Trophoblast cell (in vitro differentiated cells and primary cell): ENCODE measurements at regions not wholly inside any gene's neighbourhood (a gene's known extent, or its start where the extent isn't known, plus 50 kb on each side); places are given as distances from the start of the nearest gene placed in this dataset.

ENCODE experiments used
- DNase-seq, 2 donors: peaks; one replicate each; pipeline ENCODE4 v3.0.0-alpha.2; 2016
- H2AFZ ChIP-seq: 2 replicates; pipeline ENCODE4 v1.6.1; 2013; ENCODE audit warnings: low read length, moderate library complexity, mild to moderate bottlenecking; ENCODE audit not compliant: insufficient read depth, poor library complexity
- H2AK5ac ChIP-seq: 2 replicates; pipeline ENCODE4 v1.6.1; 2013; ENCODE audit warnings: mild to moderate bottlenecking, low read length
- H2BK120ac ChIP-seq: 2 replicates; pipeline ENCODE4 v1.6.1; 2013; ENCODE audit warnings: low read length, mild to moderate bottlenecking, moderate library complexity; ENCODE audit not compliant: insufficient read depth, poor library complexity
- H2BK12ac ChIP-seq: 2 replicates; pipeline ENCODE4 v1.6.1; 2013; ENCODE audit warnings: mild to moderate bottlenecking, low read length, moderate library complexity
- H2BK5ac ChIP-seq: 2 replicates; pipeline ENCODE4 v1.6.1; 2013; ENCODE audit warnings: low read length, low read depth, moderate library complexity, mild to moderate bottlenecking; ENCODE audit not compliant: poor library complexity
- H3K14ac ChIP-seq: 2 replicates; pipeline ENCODE4 v1.6.1; 2013; ENCODE audit warnings: mild to moderate bottlenecking, low read length
- H3K18ac ChIP-seq: 2 replicates; pipeline ENCODE4 v1.6.1; 2013; ENCODE audit warnings: mild to moderate bottlenecking, low read length
- H3K23ac ChIP-seq: 2 replicates; pipeline ENCODE4 v1.6.1; 2013; ENCODE audit warnings: low read length
- H3K27ac ChIP-seq: 2 replicates; pipeline ENCODE4 v1.5.1; 2013; ENCODE audit warnings: low read depth, mild to moderate bottlenecking, inconsistent platforms, low read length, moderate library complexity
- H3K27me3 ChIP-seq: 2 replicates; pipeline ENCODE4 v1.6.1; 2013; ENCODE audit warnings: inconsistent platforms, mild to moderate bottlenecking, low read length, moderate library complexity; ENCODE audit not compliant: insufficient read depth
- H3K36me3 ChIP-seq, 2 experiments: 1 replicate in 1 of 2; 2 replicates in 1 of 2; pipeline ENCODE4 v1.6.1; 2013; ENCODE audit warnings: low read length in 2 of 2, mild to moderate bottlenecking in 2 of 2, moderate library complexity in 1 of 2; ENCODE audit not compliant: insufficient read depth in 2 of 2, control insufficient read depth in 1 of 2
- H3K4ac ChIP-seq: 2 replicates; pipeline ENCODE4 v1.6.1; 2013; ENCODE audit warnings: low read depth, mild to moderate bottlenecking, low read length, moderate library complexity
- H3K4me1 ChIP-seq, 2 experiments: 1 replicate in 1 of 2; 2 replicates in 1 of 2; pipeline ENCODE4 v1.6.1; 2013; ENCODE audit warnings: low read length in 2 of 2, mild to moderate bottlenecking in 2 of 2, moderate library complexity in 1 of 2; ENCODE audit not compliant: insufficient read depth in 2 of 2, control insufficient read depth in 1 of 2
- H3K4me2 ChIP-seq: 2 replicates; pipeline ENCODE4 v1.6.1; 2013; ENCODE audit warnings: inconsistent platforms, mild to moderate bottlenecking, low read length, moderate library complexity
- H3K4me3 ChIP-seq: 2 replicates; pipeline ENCODE4 v1.5.1; 2013; ENCODE audit warnings: mild to moderate bottlenecking, low read depth, low read length, inconsistent platforms
- H3K79me1 ChIP-seq: one replicate; pipeline ENCODE4 v1.6.1; 2013; ENCODE audit warnings: low read length
- H3K79me2 ChIP-seq: 2 replicates; pipeline ENCODE4 v1.6.1; 2013; ENCODE audit warnings: low read length, mild to moderate bottlenecking; ENCODE audit not compliant: control insufficient read depth, insufficient read depth, poor library complexity
- H3K9ac ChIP-seq: 2 replicates; pipeline ENCODE4 v1.6.1; 2013; ENCODE audit warnings: mild to moderate bottlenecking, low read length
- H3K9me3 ChIP-seq: 2 replicates; pipeline ENCODE4 v1.6.1; 2013; ENCODE audit warnings: low read depth, mild to moderate bottlenecking, control low read depth, inconsistent platforms, low read length; ENCODE audit not compliant: insufficient read depth
- H4K12ac ChIP-seq: 2 replicates; pipeline ENCODE4 v1.6.1; 2013; ENCODE audit warnings: low read depth, mild to moderate bottlenecking, low read length, moderate library complexity
- H4K8ac ChIP-seq: 2 replicates; pipeline ENCODE4 v1.6.1; 2013; ENCODE audit warnings: low read depth, mild to moderate bottlenecking, low read length, moderate library complexity
- H4K91ac ChIP-seq: one replicate; pipeline ENCODE4 v1.6.1; 2013; ENCODE audit warnings: low read depth, mild to moderate bottlenecking, low read length, moderate library complexity
- WGBS: extraction: QIAGEN DNeasy Blood & Tissue Kit; methylation state at CpG from one replicate; pipeline ENCODE4 v1.1.7; 2013; ENCODE audit warnings: missing lambda C conversion rate; ENCODE audit not compliant: insufficient read length, insufficient coverage; ENCODE audit errors: extremely low coverage; 5-methylcytosine and 5-hydroxymethylcytosine counted together

- H3K36me3 ChIP-seq: no peaks in the 10 kb centered on the region
- no peak overlapping the region for H3K4me2 ChIP-seq
- no peak overlapping the region for H4K91ac ChIP-seq
- H2BK120ac ChIP-seq: no peak overlapping the region
- no peak overlapping the region for H3K9ac ChIP-seq
- no peak overlapping the region for H4K8ac ChIP-seq
- H2AK5ac ChIP-seq: no peak overlapping the region
- H3K9me3 ChIP-seq: peaks cover 6% of the 10 kb centered on the region
- H3K23ac ChIP-seq: no peak overlapping the region
- no peak overlapping the region for H2BK5ac ChIP-seq
- no CpG with 5 or more reads among the region's 2 CpGs for WGBS
- no peak overlapping the region for H3K4me3 ChIP-seq
- H2AFZ ChIP-seq: no peak overlapping the region
- no peaks in the 10 kb centered on the region for H3K27me3 ChIP-seq
- no peaks in the 10 kb centered on the region for H3K4me1 ChIP-seq
- no peak overlapping the region for H3K18ac ChIP-seq
- no peaks in the 10 kb centered on the region for H3K79me2 ChIP-seq
- no peak overlapping the region for H2BK12ac ChIP-seq
- no peak overlapping the region for H3K14ac ChIP-seq
- no peak overlapping the region for H4K12ac ChIP-seq
- H3K4ac ChIP-seq: no peak overlapping the region
- H3K27ac ChIP-seq: no peak overlapping the region
- H3K79me1 ChIP-seq: no peaks in the 10 kb centered on the region
- no peak for DNase-seq
Measured at GRCh38 chr7:33784000-33784399, 121.3 kb upstream of the BMPER start.

- H3K9me3 ChIP-seq: peaks cover 3% of the 10 kb centered on the region
- H4K12ac ChIP-seq: no peak overlapping the region
- H3K4ac ChIP-seq: no peak overlapping the region
- H3K9ac ChIP-seq: no peak overlapping the region
- no peak overlapping the region for H3K14ac ChIP-seq
- H4K8ac ChIP-seq: no peak overlapping the region
- H3K36me3 ChIP-seq: no peaks in the 10 kb centered on the region
- H3K27ac ChIP-seq: no peak overlapping the region
- H3K4me1 ChIP-seq: peaks cover 0 to 7% of the 10 kb centered on the region in 2 experiments
- H3K18ac ChIP-seq: no peak overlapping the region
- H4K91ac ChIP-seq: no peak overlapping the region
- no peak overlapping the region for H2BK120ac ChIP-seq
- no peak overlapping the region for H3K23ac ChIP-seq
- no peak overlapping the region for H2AFZ ChIP-seq
- no peak overlapping the region for H3K4me3 ChIP-seq
- no peak overlapping the region for H2BK5ac ChIP-seq
- H3K27me3 ChIP-seq: no peaks in the 10 kb centered on the region
- no CpG with 5 or more reads among the region's 6 CpGs for WGBS
- DNase-seq: no peak
- no peak overlapping the region for H2AK5ac ChIP-seq
- H3K79me2 ChIP-seq: no peaks in the 10 kb centered on the region
- H3K4me2 ChIP-seq: no peak overlapping the region
- no peak overlapping the region for H2BK12ac ChIP-seq
- H3K79me1 ChIP-seq: no peaks in the 10 kb centered on the region
Measured at GRCh38 chr7:33788531-33788930, 116.8 kb upstream of the BMPER start.

- H4K12ac ChIP-seq: no peak overlapping the region
- no peak overlapping the region for H2BK12ac ChIP-seq
- no peak overlapping the region for H3K14ac ChIP-seq
- no peak overlapping the region for H2AK5ac ChIP-seq
- H4K8ac ChIP-seq: no peak overlapping the region
- peaks cover 0 to 7% of the 10 kb centered on the region in 2 experiments for H3K4me1 ChIP-seq
- H4K91ac ChIP-seq: no peak overlapping the region
- H3K27me3 ChIP-seq: no peaks in the 10 kb centered on the region
- no peak overlapping the region for H3K18ac ChIP-seq
- H3K36me3 ChIP-seq: no peaks in the 10 kb centered on the region
- no CpG with 5 or more reads among the region's 11 CpGs for WGBS
- no peak overlapping the region for H3K9ac ChIP-seq
- no peak overlapping the region for H2BK120ac ChIP-seq
- H3K27ac ChIP-seq: no peak overlapping the region
- H3K4me2 ChIP-seq: no peak overlapping the region
- no peak overlapping the region for H3K23ac ChIP-seq
- no peak for DNase-seq
- no peaks in the 10 kb centered on the region for H3K79me1 ChIP-seq
- peaks cover 3% of the 10 kb centered on the region for H3K9me3 ChIP-seq
- no peak overlapping the region for H2BK5ac ChIP-seq
- H2AFZ ChIP-seq: no peak overlapping the region
- H3K4me3 ChIP-seq: no peak overlapping the region
- H3K79me2 ChIP-seq: no peaks in the 10 kb centered on the region
- H3K4ac ChIP-seq: no peak overlapping the region
Measured at GRCh38 chr7:33789871-33790630, 115.3 kb upstream of the BMPER start.

- H3K23ac ChIP-seq: no peak overlapping the region
- H2BK5ac ChIP-seq: no peak overlapping the region
- no peak overlapping the region for H3K9ac ChIP-seq
- no peak overlapping the region for H2AFZ ChIP-seq
- H3K9me3 ChIP-seq: peaks cover 3% of the 10 kb centered on the region
- no peak overlapping the region for H2AK5ac ChIP-seq
- H3K4me1 ChIP-seq: peaks cover 0 to 7% of the 10 kb centered on the region in 2 experiments
- no peaks in the 10 kb centered on the region for H3K79me1 ChIP-seq
- H3K79me2 ChIP-seq: no peaks in the 10 kb centered on the region
- H3K18ac ChIP-seq: no peak overlapping the region
- no peak overlapping the region for H2BK120ac ChIP-seq
- no CpG with 5 or more reads among the region's 5 CpGs for WGBS
- no peak overlapping the region for H2BK12ac ChIP-seq
- no peak overlapping the region for H3K4me2 ChIP-seq
- no peak overlapping the region for H4K12ac ChIP-seq
- H3K14ac ChIP-seq: no peak overlapping the region
- DNase-seq: peak in 1 of 2 donors; percentile 16
- no peaks in the 10 kb centered on the region for H3K36me3 ChIP-seq
- H4K91ac ChIP-seq: no peak overlapping the region
- H3K4ac ChIP-seq: no peak overlapping the region
- H3K27ac ChIP-seq: peak overlapping the region; percentile 29
- no peaks in the 10 kb centered on the region for H3K27me3 ChIP-seq
- no peak overlapping the region for H3K4me3 ChIP-seq
- no peak overlapping the region for H4K8ac ChIP-seq
Measured at GRCh38 chr7:33790746-33791145, 114.6 kb upstream of the BMPER start.
